ENCODE measurements at regions not wholly inside any gene's neighbourhood (a gene's known extent, or its start where the extent isn't known, plus 50 kb on each side); places are given as distances from the start of the nearest gene placed in this dataset.

DNA sequence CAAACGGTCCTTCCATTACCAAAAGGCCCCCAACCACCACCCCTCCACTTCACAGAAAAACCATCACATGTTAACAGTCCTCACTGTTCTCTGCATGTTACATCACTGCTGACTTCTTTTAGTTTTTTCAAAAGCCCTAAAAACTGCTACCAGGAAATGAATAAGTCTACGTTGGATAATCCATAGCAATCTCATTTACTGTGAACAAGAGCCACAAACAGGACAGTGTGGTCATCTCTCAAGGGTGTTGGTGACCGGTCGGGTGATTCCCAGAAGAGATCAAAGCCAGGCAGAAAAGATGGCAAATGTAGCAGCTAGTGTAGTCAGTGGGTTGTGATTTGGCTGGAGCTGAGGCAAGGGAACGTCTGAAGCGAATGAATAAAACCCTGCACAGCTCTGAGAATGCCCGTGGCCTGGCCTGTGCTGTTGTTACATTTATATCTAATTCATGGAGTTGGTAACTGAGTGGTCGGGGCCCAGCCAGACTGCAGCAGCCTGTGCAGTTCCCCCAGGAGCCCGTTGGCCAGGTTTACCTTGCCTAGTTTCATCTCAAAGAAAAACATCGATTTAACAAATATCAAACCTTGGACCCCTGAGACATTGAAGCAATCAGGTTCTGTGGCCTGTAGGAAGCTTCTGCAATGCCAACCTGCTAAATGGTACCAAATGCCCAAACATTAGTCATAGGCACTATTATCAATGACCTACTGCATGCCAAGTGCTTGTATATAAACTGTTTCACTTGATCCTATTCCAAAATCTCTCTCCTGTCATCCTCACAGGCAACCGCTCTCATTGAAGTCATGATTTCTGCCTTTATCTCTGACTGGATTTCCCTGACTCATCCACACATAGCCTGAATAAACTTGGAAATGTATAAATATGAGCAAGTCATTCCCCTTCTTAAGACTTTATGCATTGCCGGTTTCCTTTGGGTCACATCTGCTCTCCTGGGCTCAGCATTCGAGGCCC lies 153.8 kb upstream of the SERP2 start:
- H3K4me1 ChIP-seq (ENCODE audit: control insufficient read depth in 1 of 2, low read depth in 2 of 2), result peaks cover 29 to 51% of the 10 kb centered on the region in 2 donors
- DNase-seq (ENCODE audit: low spot score) (no peak), ATAC-seq (ENCODE audit: insufficient number of reproducible peaks, low FRiP score, low read depth) (no peak)
- no peaks in the 10 kb centered on the region for H3K36me3 ChIP-seq
- H3K27ac ChIP-seq, result peak overlapping the region; percentile 45 to 46
- no peaks in the 10 kb centered on the region for H3K9me3 ChIP-seq
- H3K27me3 ChIP-seq (replicated peaks; ENCODE audit: insufficient read depth), result no peaks in the 10 kb centered on the region
- no peak for TF ChIP-seq CTCF (IDR thresholded peaks at IDR 0.05)
- no peak overlapping the region for H3K4me3 ChIP-seq

GRCh38 chr13:44220948-44221347 lies 152.7 kb upstream of the SERP2 start:
- no peaks in the 10 kb centered on the region for H3K27me3 ChIP-seq (replicated peaks; ENCODE audit: insufficient read depth)
- no peak overlapping the region for H3K27ac ChIP-seq
- H3K4me3 ChIP-seq, result no peak overlapping the region
- peaks cover 29 to 61% of the 10 kb centered on the region in 2 donors for H3K4me1 ChIP-seq (ENCODE audit: control insufficient read depth in 1 of 2, low read depth in 2 of 2)
- H3K9me3 ChIP-seq, result no peaks in the 10 kb centered on the region
- ATAC-seq (ENCODE audit: insufficient number of reproducible peaks, low FRiP score, low read depth) (no peak), DNase-seq (ENCODE audit: low spot score) (no peak)
- no peaks in the 10 kb centered on the region for H3K36me3 ChIP-seq
- TF ChIP-seq CTCF (IDR thresholded peaks at IDR 0.05), result no peak

- H3K27me3 ChIP-seq (replicated peaks; ENCODE audit: insufficient read depth), result no peaks in the 10 kb centered on the region
- TF ChIP-seq CTCF (IDR thresholded peaks at IDR 0.05), result no peak
- H3K9me3 ChIP-seq, result no peaks in the 10 kb centered on the region
- ATAC-seq (ENCODE audit: insufficient number of reproducible peaks, low FRiP score, low read depth) (no peak), DNase-seq (ENCODE audit: low spot score) (no peak)
- H3K36me3 ChIP-seq, result no peaks in the 10 kb centered on the region
- H3K27ac ChIP-seq, result no peak overlapping the region
- H3K4me1 ChIP-seq (ENCODE audit: control insufficient read depth in 1 of 2, low read depth in 2 of 2), result peaks cover 29 to 61% of the 10 kb centered on the region in 2 donors
- no peak overlapping the region for H3K4me3 ChIP-seq
These were observed 152.0 kb upstream of the SERP2 start for GRCh38 chr13:44221657-44222056.

- Histone ChIP-seq H3K27ac (peak overlapping the region; percentile 77 to 90), H3K4me3 (no peak overlapping the region), H3K27me3 (replicated peaks; ENCODE audit: insufficient read depth) (no peaks in the 10 kb centered on the region), H3K9me3 (no peaks in the 10 kb centered on the region), H3K36me3 (no peaks in the 10 kb centered on the region), H3K4me1 (ENCODE audit: control insufficient read depth in 1 of 2, low read depth in 2 of 2) (peaks cover 24 to 48% of the 10 kb centered on the region in 2 donors)
- TF ChIP-seq CTCF (IDR thresholded peaks at IDR 0.05), result no peak
- DNase-seq (ENCODE audit: low spot score) (no peak), ATAC-seq (ENCODE audit: insufficient number of reproducible peaks, low FRiP score, low read depth) (no peak)
These were observed 149.7 kb upstream of the SERP2 start for GRCh38 chr13:44223770-44224444.

DNA sequence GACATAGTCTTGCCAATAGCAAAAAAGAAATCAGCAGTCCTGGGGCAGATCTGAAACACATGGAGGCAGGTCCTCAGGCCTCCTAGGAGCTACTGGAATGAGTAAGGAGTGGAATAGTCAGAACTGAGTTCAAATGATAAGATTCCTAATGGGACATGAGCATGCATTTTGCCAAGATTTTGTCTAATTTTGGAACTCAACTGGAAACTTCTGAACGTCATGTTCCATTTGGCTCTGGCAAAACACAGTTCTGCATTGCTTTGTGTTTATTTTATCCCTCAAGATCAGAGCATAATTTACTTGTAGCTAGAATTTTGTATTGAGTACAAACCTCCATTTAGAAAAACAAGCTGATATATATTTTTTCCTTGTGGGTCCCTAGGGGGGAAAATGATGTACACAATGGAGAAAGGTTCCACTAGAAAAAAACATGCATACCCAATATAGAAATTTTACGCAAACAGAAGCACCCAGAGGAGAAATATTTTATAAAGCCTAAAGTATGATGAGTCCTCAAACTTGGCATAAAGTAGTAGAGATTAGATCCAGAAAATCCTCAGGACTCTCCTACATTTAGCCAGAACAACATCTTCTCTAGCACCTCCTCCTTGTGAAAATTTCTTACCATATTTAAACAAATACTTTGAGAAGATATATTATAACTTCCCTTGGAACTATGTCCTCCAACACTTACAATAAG lies 149.0 kb upstream of the SERP2 start:
- DNase-seq (ENCODE audit: low spot score) (no peak), ATAC-seq (ENCODE audit: insufficient number of reproducible peaks, low FRiP score, low read depth) (peak; percentile 83)
- Histone ChIP-seq H3K4me1 (ENCODE audit: control insufficient read depth in 1 of 2, low read depth in 2 of 2) (peaks cover 18 to 41% of the 10 kb centered on the region in 2 donors), H3K9me3 (no peaks in the 10 kb centered on the region), H3K4me3 (no peak overlapping the region), H3K27me3 (replicated peaks; ENCODE audit: insufficient read depth) (no peaks in the 10 kb centered on the region), H3K36me3 (no peaks in the 10 kb centered on the region), H3K27ac (peak overlapping the region; percentile 77 to 90)
- TF ChIP-seq CTCF (IDR thresholded peaks at IDR 0.05), result no peak
